HepG2 (cell line): ENCODE measurements at regions not wholly inside any gene's neighbourhood (a gene's known extent, or its start where the extent isn't known, plus 50 kb on each side); places are given as distances from the start of the nearest gene placed in this dataset.

Source experiments
- ATAC-seq: fragments of 200-7000 bp; cut with Tn5 transposase; 3 replicates; pipeline ENCODE4 v1.9.1; 2020; ENCODE audit warnings: mild to moderate bottlenecking, moderate library complexity
- BruUV-seq: library from RNA; stranded (reverse); fragments of 400-500 nt; replicated peaks from 2 replicates; lab custom pipeline; 2021; lab: Mats Ljungman, UMichigan
- CTCF ChIA-PET: fragments of 300-600 bp; formaldehyde crosslinking; extraction: SDS; loops from one replicate; lab custom pipeline; 2021; ENCODE audit warnings: low total read pairs, inconsistent platforms, low intra/inter-chr PET ratio; lab: Yijun Ruan, JAX
- POLR2A ChIA-PET: fragments of 350-600 bp; sonication (Branson Sonifier 250); formaldehyde crosslinking; loops from one replicate; lab custom pipeline; 2020; ENCODE audit warnings: antibody characterized with exemption, inconsistent platforms; lab: Yijun Ruan, JAX
- DNase-seq: peaks from one replicate; pipeline ENCODE4 v3.0.0-alpha.2; 2015; ENCODE audit warnings: low spot score
- FAIRE-seq: peaks from 3 replicates; lab custom pipeline; 2011; peaks lifted over from hg19 to GRCh38; lab: Jason Lieb, UNC
- H2AFZ ChIP-seq: one replicate; pipeline ENCODE4 v1.6.1; 2011; ENCODE audit warnings: low read length, inconsistent platforms
- H3K27ac ChIP-seq: fragments of 300-600 bp; 3 replicates; pipeline ENCODE4 v1.8.0; 2011; ENCODE audit warnings: mixed run types, mild to moderate bottlenecking, mixed read lengths, low read length, inconsistent platforms; ENCODE audit not compliant: insufficient read depth; ENCODE audit errors: extremely low read length
- H3K27me3 ChIP-seq, 2 experiments: fragments of 200-600 bp in 1 of 2; 2 replicates in 1 of 2; 3 replicates in 1 of 2; pipeline versions ENCODE4 v1.6.0 to v1.8.0; 2011; ENCODE audit warnings: low read length in 2 of 2, mild to moderate bottlenecking in 2 of 2, moderate library complexity in 2 of 2, inconsistent platforms in 1 of 2; ENCODE audit not compliant: insufficient read depth in 2 of 2, control insufficient read depth in 1 of 2
- H3K36me3 ChIP-seq, 2 experiments: fragments of 200-600 bp in 1 of 2; replicated peaks in 1 of 2; 2 replicates in 1 of 2; 3 replicates in 1 of 2; pipeline versions ENCODE4 v1.5.1 to v1.8.0; 2011; ENCODE audit warnings: low read length in 2 of 2, inconsistent platforms in 1 of 2; ENCODE audit not compliant: insufficient read depth in 2 of 2, control insufficient read depth in 1 of 2
- H3K4me1 ChIP-seq: 2 replicates; pipeline ENCODE4 v1.5.1; 2012; ENCODE audit warnings: low read length, inconsistent platforms; ENCODE audit not compliant: insufficient read depth
- H3K4me2 ChIP-seq: 2 replicates; pipeline ENCODE4 v1.6.0; 2011; ENCODE audit warnings: low read depth, low read length, inconsistent platforms
- H3K4me3 ChIP-seq, 3 experiments: fragments of 200-600 bp in 1 of 3; sonication (generic), shearing (Covaris generic) in 1 of 3; replicated peaks in 1 of 3; 2 replicates each; pipeline ENCODE4 v1.5.1; 2011 to 2016; ENCODE audit warnings: low read length in 3 of 3, inconsistent platforms in 2 of 3, low read depth in 2 of 3, mild to moderate bottlenecking in 2 of 3, control low read depth in 1 of 3, mixed read lengths in 1 of 3; ENCODE audit not compliant: insufficient read depth in 1 of 3
- H3K79me2 ChIP-seq: one replicate; pipeline ENCODE4 v1.6.1; 2011; ENCODE audit warnings: low read length, inconsistent platforms; ENCODE audit not compliant: insufficient read depth
- H3K9ac ChIP-seq: 2 replicates; pipeline ENCODE4 v1.6.0; 2011; ENCODE audit warnings: mild to moderate bottlenecking, low read depth, low read length, inconsistent platforms; ENCODE audit not compliant: insufficient read depth
- H3K9me3 ChIP-seq: 2 replicates; pipeline ENCODE4 v1.5.1; 2012; ENCODE audit warnings: mild to moderate bottlenecking, low read length
- H4K20me1 ChIP-seq: 2 replicates; pipeline ENCODE4 v1.6.0; 2011; ENCODE audit warnings: inconsistent platforms, mild to moderate bottlenecking, low read length, moderate library complexity; ENCODE audit not compliant: insufficient read depth
- CHD4 ChIP-seq: fragments of 200-600 bp; sonication (generic); IDR thresholded peaks from 2 replicates; pipeline ENCODE4 v1.7.0; 2017; ENCODE audit warnings: mild to moderate bottlenecking, low read length, borderline replicate concordance
- CREB1 ChIP-seq, 2 experiments: fragments of 450-650 bp in 1 of 2; IDR thresholded peaks; 2 replicates each; pipeline ENCODE4 v1.6.1; 2016 to 2017; ENCODE audit warnings: control low read depth in 1 of 2, mild to moderate bottlenecking in 1 of 2, missing compliant biosample characterization in 1 of 2, missing genetic modification characterization in 1 of 2
- GPN1 ChIP-seq: sonication (generic); formaldehyde crosslinking; IDR thresholded peaks from 2 replicates; pipeline ENCODE4 v1.5.1; 2020; ENCODE audit warnings: missing genetic modification reagents, borderline replicate concordance
- JARID2 ChIP-seq: sonication (generic); formaldehyde crosslinking; IDR thresholded peaks from 2 replicates; pipeline ENCODE4 v1.8.1; 2023; ENCODE audit warnings: missing genetic modification reagents, inconsistent platforms; ENCODE audit not compliant: insufficient replicate concordance
- MIXL1 ChIP-seq: IDR thresholded peaks from 2 replicates; pipeline ENCODE4 v1.6.1; 2016
- PPARG ChIP-seq: conservative IDR thresholded peaks from 2 replicates; pipeline ENCODE4 v1.6.1; 2016; ENCODE audit warnings: missing biosample characterization, missing genetic modification reagents
- RAD51 ChIP-seq: fragments of 450-650 bp; IDR thresholded peaks from 2 replicates; pipeline ENCODE4 v1.6.1; 2016; ENCODE audit warnings: borderline replicate concordance
- USF2 ChIP-seq, 2 experiments: sonication (generic) in 1 of 2; formaldehyde crosslinking in 1 of 2; IDR thresholded peaks; 2 replicates each; pipeline versions ENCODE4 v1.5.1 to v1.6.1; 2011 to 2020; ENCODE audit warnings: borderline replicate concordance in 1 of 2, low read depth in 1 of 2, low read length in 1 of 2, mild to moderate bottlenecking in 1 of 2, missing genetic modification reagents in 1 of 2, moderate library complexity in 1 of 2
- ZNF616 ChIP-seq: sonication (generic); formaldehyde crosslinking; IDR thresholded peaks from 2 replicates; pipeline ENCODE4 v1.5.0; 2020; ENCODE audit warnings: low read depth, mild to moderate bottlenecking, missing genetic modification reagents
- WGBS: methylation state at CpG from one replicate; pipeline ENCODE4 v1.1.6; 2017; ENCODE audit warnings: low lambda C conversion rate; 5-methylcytosine and 5-hydroxymethylcytosine counted together
- in situ Hi-C: cut with HindIII; loops from 2 replicates; pipeline ENCODE4 v1.10.0; 2017; ENCODE audit warnings: low pct_unique_long_range_greater_than_20kb; ENCODE audit not compliant: extremely low pct_ligation_motif_present
- intact Hi-C: fragments of 100-400 bp; cut with micrococcal nuclease; formaldehyde crosslinking; loops from one replicate; pipeline ENCODE4 v1.10.0; 2022; ENCODE audit not compliant: unreplicated experiment
- TF ChIP-seq, protein P1 (sequence below): IDR thresholded peaks from 2 replicates; pipeline ENCODE4 v1.6.1; 2016; ENCODE audit warnings: mild to moderate bottlenecking
- TF ChIP-seq, protein P2 (sequence below): sonication (generic); formaldehyde crosslinking; IDR thresholded peaks from 2 replicates; pipeline ENCODE4 v1.8.1; 2023; ENCODE audit warnings: mild to moderate bottlenecking, missing genetic modification reagents, borderline replicate concordance

GRCh38 chr2:11932048-11932512 lies 185.6 kb downstream of the LPIN1 start:
- TF ChIP-seq CREB1 (IDR thresholded peaks at IDR 0.05) (0 out of 2 replicates have a peak, but pooled peaks have one; percentile 25), CREB1 (CRISPR knock-in tag; IDR thresholded peaks at IDR 0.05) (no peak), CHD4 (no peak)
- no peak for ATAC-seq
- Histone ChIP-seq H3K9me3 (no peaks in the 10 kb centered on the region), H3K36me3 (no peaks in the 10 kb centered on the region), H3K4me2 (no peak overlapping the region), H3K27me3 (peaks cover 3 to 10% of the 10 kb centered on the region in 2 experiments; a peak in 2 of 5 replicates), H3K27ac (no peak overlapping the region), H3K79me2 (no peaks in the 10 kb centered on the region), H4K20me1 (no peaks in the 10 kb centered on the region), H2AFZ (no peak overlapping the region), H3K4me1 (peaks cover 6% of the 10 kb centered on the region; the same call in 1 of the 2 replicates), H3K9ac (no peak overlapping the region), H3K4me3 (no peak overlapping the region)
- intact Hi-C loops (no loop called here), in situ Hi-C loops (no loop called here)
- ChIA-PET POLR2A (no interaction called here), CTCF (no interaction called here)
- no peak for FAIRE-seq
- 32% methylated on average over 7 of the region's 7 CpGs for WGBS
- no peak for DNase-seq
- BruUV-seq, result no TSS peak

- intact Hi-C loops, result no loop called here
- H3K27me3 ChIP-seq, result peaks cover 3 to 14% of the 10 kb centered on the region in 2 experiments; a peak in 2 of 5 replicates
- no peak for TF ChIP-seq MIXL1 (CRISPR knock-in tag)
- TF ChIP-seq, protein P1, sequence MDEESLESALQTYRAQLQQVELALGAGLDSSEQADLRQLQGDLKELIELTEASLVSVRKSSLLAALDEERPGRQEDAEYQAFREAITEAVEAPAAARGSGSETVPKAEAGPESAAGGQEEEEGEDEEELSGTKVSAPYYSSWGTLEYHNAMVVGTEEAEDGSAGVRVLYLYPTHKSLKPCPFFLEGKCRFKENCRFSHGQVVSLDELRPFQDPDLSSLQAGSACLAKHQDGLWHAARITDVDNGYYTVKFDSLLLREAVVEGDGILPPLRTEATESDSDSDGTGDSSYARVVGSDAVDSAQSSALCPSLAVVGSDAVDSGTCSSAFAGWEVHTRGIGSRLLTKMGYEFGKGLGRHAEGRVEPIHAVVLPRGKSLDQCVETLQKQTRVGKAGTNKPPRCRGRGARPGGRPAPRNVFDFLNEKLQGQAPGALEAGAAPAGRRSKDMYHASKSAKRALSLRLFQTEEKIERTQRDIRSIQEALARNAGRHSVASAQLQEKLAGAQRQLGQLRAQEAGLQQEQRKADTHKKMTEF (CRISPR knock-in tag), result no peak
- TF ChIP-seq JARID2 (CRISPR knock-in tag), result no peak
- TF ChIP-seq GPN1 (CRISPR knock-in tag), result no peak
- 0 out of 2 replicates have a peak, but pooled peaks have one; percentile 45 for TF ChIP-seq USF2 (IDR thresholded peaks at IDR 0.05; ENCODE audit: low read depth, low read length)
- TF ChIP-seq USF2 (CRISPR knock-in tag; IDR thresholded peaks at IDR 0.05; ENCODE audit: borderline replicate concordance), result no peak
- peak; percentile 86 for TF ChIP-seq RAD51
- TF ChIP-seq PPARG, result no peak
- TF ChIP-seq ZNF616, result no peak
- TF ChIP-seq, protein P2, sequence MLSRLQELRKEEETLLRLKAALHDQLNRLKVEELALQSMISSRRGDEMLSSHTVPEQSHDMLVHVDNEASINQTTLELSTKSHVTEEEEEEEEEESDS, result no peak
- TF ChIP-seq, all 625 proteins: peak for 2
- no peaks in the 10 kb centered on the region for H3K9me3 ChIP-seq
- POLR2A ChIA-PET, result no interaction called here
- H3K4me1 ChIP-seq, result peaks cover 6% of the 10 kb centered on the region; the same call in 1 of the 2 replicates
- H3K4me3 ChIP-seq, result no peak overlapping the region
- no peaks in the 10 kb centered on the region for H4K20me1 ChIP-seq
- no peak overlapping the region for H3K9ac ChIP-seq
- H3K79me2 ChIP-seq, result no peaks in the 10 kb centered on the region
- CTCF ChIA-PET, result no interaction called here
- H3K36me3 ChIP-seq, result no peaks in the 10 kb centered on the region
- 20% methylated on average over 3 of the region's 3 CpGs for WGBS
- no peak overlapping the region for H3K4me2 ChIP-seq
- in situ Hi-C loops, result no loop called here
- no peak overlapping the region for H3K27ac ChIP-seq
- H2AFZ ChIP-seq, result no peak overlapping the region
- no peak for ATAC-seq
- DNase-seq, result no peak
- no TSS peak for BruUV-seq
- no peak for FAIRE-seq
Observed at GRCh38 chr2:11932962-11933361, 186.5 kb downstream of the LPIN1 start.
